IMR-90 (cell line): ENCODE measurements at regions not wholly inside any gene's neighbourhood (a gene's known extent, or its start where the extent isn't known, plus 50 kb on each side); places are given as distances from the start of the nearest gene placed in this dataset.
"Not testable (repeated sequence)": the region's sequence is repeated elsewhere in the genome, so short reads cannot be mapped to it uniquely, and the experiment has no call there.

ENCODE experiments used
- CTCF ChIP-seq: conservative IDR thresholded peaks from 2 replicates; pipeline ENCODE4 v1.5.1; 2012; ENCODE audit warnings: mild to moderate bottlenecking, low read depth, low read length, improper control_type of control experiment
- ELK1 ChIP-seq: fragments of 150-350 bp; IDR thresholded peaks from 2 replicates; pipeline ENCODE4 v1.6.1; 2016; ENCODE audit warnings: low read depth, mild to moderate bottlenecking, low read length, moderate library complexity, borderline replicate concordance
- MAFK ChIP-seq: IDR thresholded peaks from 2 replicates; pipeline ENCODE4 v1.6.1; 2012; ENCODE audit warnings: low read depth, low read length, improper control_type of control experiment
- POLR2A ChIP-seq: IDR thresholded peaks from 2 replicates; pipeline ENCODE4 v1.6.1; 2012; ENCODE audit warnings: mild to moderate bottlenecking, low read depth, low read length
- RCOR1 ChIP-seq: IDR thresholded peaks from 2 replicates; pipeline ENCODE4 v1.6.1; 2012; ENCODE audit warnings: mild to moderate bottlenecking, low read length, improper control_type of control experiment; ENCODE audit not compliant: insufficient replicate concordance
- RFX5 ChIP-seq: IDR thresholded peaks from 2 replicates; pipeline ENCODE4 v1.8.0; 2012; ENCODE audit warnings: low read depth, mild to moderate bottlenecking, low read length, moderate library complexity
- SMC3 ChIP-seq: fragments of 150-350 bp; IDR thresholded peaks from 2 replicates; pipeline ENCODE4 v1.6.1; 2016; ENCODE audit warnings: low read depth, mild to moderate bottlenecking, antibody characterized with exemption, low read length, moderate library complexity
- USF2 ChIP-seq: fragments of 150-350 bp; IDR thresholded peaks from 2 replicates; pipeline ENCODE4 v1.6.1; 2017; ENCODE audit warnings: mild to moderate bottlenecking, antibody characterized with exemption, low read length, low read depth

- not testable (repeated sequence) for TF ChIP-seq CTCF, POLR2A, SMC3, MAFK, ELK1, RFX5, USF2, RCOR1
Measured at GRCh38 chr4:3876057-3876845, 110.1 kb downstream of the ADRA2C start.
